DOHH2 (cell line): ENCODE measurements at regions not wholly inside any gene's neighbourhood (a gene's known extent, or its start where the extent isn't known, plus 50 kb on each side); places are given as distances from the start of the nearest gene placed in this dataset.

Experiments
- H3F3A ChIP-seq: fragments of 200-600 bp; sonication (generic), shearing (Covaris generic); 2 replicates; pipeline ENCODE4 v1.6.0; 2016; ENCODE audit warnings: antibody characterized with exemption, mild to moderate bottlenecking; ENCODE audit not compliant: control insufficient read depth, insufficient read depth
- H3K27ac ChIP-seq: fragments of 200-600 bp; sonication (generic); 2 replicates; pipeline ENCODE4 v1.5.1; 2014; ENCODE audit warnings: low read depth, mild to moderate bottlenecking, low read length, moderate library complexity
- H3K27me3 ChIP-seq: fragments of 200-600 bp; sonication (generic); 2 replicates; pipeline ENCODE4 v1.6.1; 2014; ENCODE audit warnings: mild to moderate bottlenecking, low read length, mixed read lengths; ENCODE audit not compliant: control insufficient read depth
- H3K36me3 ChIP-seq: fragments of 200-600 bp; sonication (generic); 2 replicates; pipeline ENCODE4 v1.6.1; 2014; ENCODE audit warnings: mild to moderate bottlenecking, low read length, moderate library complexity, mixed read lengths; ENCODE audit not compliant: control insufficient read depth
- H3K4me1 ChIP-seq: fragments of 200-600 bp; sonication (generic); 2 replicates; pipeline ENCODE4 v1.6.1; 2014; ENCODE audit warnings: mild to moderate bottlenecking, low read length, mixed read lengths; ENCODE audit not compliant: control insufficient read depth
- H3K4me2 ChIP-seq: fragments of 200-600 bp; sonication (generic); 2 replicates; pipeline ENCODE4 v1.6.0; 2014; ENCODE audit warnings: mild to moderate bottlenecking, low read length, moderate library complexity
- H3K4me3 ChIP-seq: fragments of 200-600 bp; sonication (generic); 2 replicates; pipeline ENCODE4 v1.5.1; 2014; ENCODE audit warnings: mild to moderate bottlenecking, low read length, mixed read lengths
- H3K79me2 ChIP-seq: fragments of 200-600 bp; sonication (generic); 2 replicates; pipeline ENCODE4 v1.6.1; 2014; ENCODE audit warnings: mild to moderate bottlenecking, low read length, mixed read lengths; ENCODE audit not compliant: control insufficient read depth
- H3K9me2 ChIP-seq: fragments of 200-600 bp; sonication (generic); replicated peaks from 2 replicates; pipeline ENCODE4 v1.6.1; 2014; ENCODE audit warnings: mild to moderate bottlenecking, low read length, mixed read lengths; ENCODE audit not compliant: control insufficient read depth
- H3K9me3 ChIP-seq: fragments of 200-600 bp; sonication (generic); 2 replicates; pipeline ENCODE4 v1.6.1; 2014; ENCODE audit warnings: antibody characterized with exemption, low read length, mixed read lengths; ENCODE audit not compliant: control insufficient read depth, insufficient read depth
- H4K20me1 ChIP-seq: fragments of 200-600 bp; sonication (generic); 2 replicates; pipeline ENCODE4 v1.6.0; 2014; ENCODE audit warnings: low read depth, mild to moderate bottlenecking, antibody characterized with exemption, low read length, moderate library complexity; ENCODE audit not compliant: control insufficient read depth, insufficient read depth
- CTCF ChIP-seq: fragments of 200-600 bp; sonication (generic); IDR thresholded peaks from one replicate; pipeline ENCODE4 v1.5.1; 2014; ENCODE audit warnings: antibody characterized with exemption, mild to moderate bottlenecking, low read depth, low read length; ENCODE audit not compliant: poor library complexity, severe bottlenecking
- EZH2phosphoT487 ChIP-seq: fragments of 200-600 bp; sonication (generic); IDR thresholded peaks from 2 replicates; pipeline ENCODE4 v1.6.1; 2017; ENCODE audit warnings: borderline replicate concordance, mild to moderate bottlenecking, antibody characterized with exemption, low read length, moderate library complexity, mixed read lengths

GRCh38 chr6:109269953-109270517, 112.2 kb downstream of the CD164 start:
- Histone ChIP-seq H3F3A (no peaks in the 10 kb centered on the region), H3K9me2 (no peaks in the 10 kb centered on the region), H3K36me3 (no peaks in the 10 kb centered on the region), H3K27ac (no peak overlapping the region), H3K79me2 (no peaks in the 10 kb centered on the region), H3K27me3 (no peaks in the 10 kb centered on the region), H3K4me1 (no peaks in the 10 kb centered on the region), H4K20me1 (no peaks in the 10 kb centered on the region), H3K9me3 (peaks cover 4% of the 10 kb centered on the region; the same call in 1 of the 2 replicates), H3K4me3 (no peak overlapping the region), H3K4me2 (no peak overlapping the region)
- TF ChIP-seq CTCF, result no peak
- no peak for TF ChIP-seq EZH2phosphoT487

GRCh38 chr6:109269057-109269456, 113.2 kb downstream of the CD164 start:
- Histone ChIP-seq H3K27me3 (peaks cover 6% of the 10 kb centered on the region; the same call in 1 of the 2 replicates), H3K36me3 (no peaks in the 10 kb centered on the region), H3K9me3 (peaks cover 4% of the 10 kb centered on the region; the same call in 1 of the 2 replicates), H3K4me2 (no peak overlapping the region), H3K27ac (no peak overlapping the region), H3F3A (no peaks in the 10 kb centered on the region), H4K20me1 (no peaks in the 10 kb centered on the region), H3K4me1 (no peaks in the 10 kb centered on the region), H3K4me3 (no peak overlapping the region), H3K79me2 (no peaks in the 10 kb centered on the region), H3K9me2 (no peaks in the 10 kb centered on the region)
- no peak for TF ChIP-seq EZH2phosphoT487
- TF ChIP-seq CTCF, result no peak

DNA sequence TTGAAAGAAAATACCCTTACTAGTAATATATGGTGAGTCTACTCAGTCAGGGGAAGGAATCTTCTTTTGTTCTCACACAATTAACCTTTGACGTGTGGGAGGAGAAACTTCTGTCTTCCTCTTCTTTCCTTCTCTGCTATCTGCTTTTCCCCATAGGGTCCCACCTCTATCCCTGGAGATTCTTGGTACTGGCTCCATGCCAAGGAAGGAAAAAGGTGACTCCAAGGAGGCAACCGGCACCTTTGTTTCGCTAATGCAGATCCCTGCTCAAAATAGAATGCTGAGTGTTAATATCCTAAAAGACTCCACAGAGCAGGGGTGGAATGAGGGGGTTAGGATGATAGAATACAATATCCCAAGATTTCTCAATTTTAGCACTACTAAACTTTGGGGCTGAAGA, 116.7 kb downstream of the CD164 start:
- Histone ChIP-seq H4K20me1 (no peaks in the 10 kb centered on the region), H3K9me2 (no peaks in the 10 kb centered on the region), H3K79me2 (no peaks in the 10 kb centered on the region), H3K4me3 (no peak overlapping the region), H3K4me1 (no peaks in the 10 kb centered on the region), H3K27ac (no peak overlapping the region), H3K9me3 (peaks cover 4% of the 10 kb centered on the region; the same call in 1 of the 2 replicates), H3K4me2 (no peak overlapping the region), H3K36me3 (no peaks in the 10 kb centered on the region), H3F3A (no peaks in the 10 kb centered on the region), H3K27me3 (peaks cover 7% of the 10 kb centered on the region; the same call in 1 of the 2 replicates)
- TF ChIP-seq EZH2phosphoT487, result no peak
- TF ChIP-seq CTCF, result no peak
